Hematopoietic multipotent progenitor cell treated with erythropoietin and hydrocortisone succinate and interleukin-3 and kit ligand, for 8 days (in vitro differentiated cells): ENCODE measurements at regions not wholly inside any gene's neighbourhood (a gene's known extent, or its start where the extent isn't known, plus 50 kb on each side); places are given as distances from the start of the nearest gene placed in this dataset.
"Not testable (repeated sequence)": the region's sequence is repeated elsewhere in the genome, so short reads cannot be mapped to it uniquely, and the experiment has no call there.

Experiments
- DNase-seq: peaks from one replicate; pipeline ENCODE4 v3.0.0-alpha.2; 2015

DNA sequence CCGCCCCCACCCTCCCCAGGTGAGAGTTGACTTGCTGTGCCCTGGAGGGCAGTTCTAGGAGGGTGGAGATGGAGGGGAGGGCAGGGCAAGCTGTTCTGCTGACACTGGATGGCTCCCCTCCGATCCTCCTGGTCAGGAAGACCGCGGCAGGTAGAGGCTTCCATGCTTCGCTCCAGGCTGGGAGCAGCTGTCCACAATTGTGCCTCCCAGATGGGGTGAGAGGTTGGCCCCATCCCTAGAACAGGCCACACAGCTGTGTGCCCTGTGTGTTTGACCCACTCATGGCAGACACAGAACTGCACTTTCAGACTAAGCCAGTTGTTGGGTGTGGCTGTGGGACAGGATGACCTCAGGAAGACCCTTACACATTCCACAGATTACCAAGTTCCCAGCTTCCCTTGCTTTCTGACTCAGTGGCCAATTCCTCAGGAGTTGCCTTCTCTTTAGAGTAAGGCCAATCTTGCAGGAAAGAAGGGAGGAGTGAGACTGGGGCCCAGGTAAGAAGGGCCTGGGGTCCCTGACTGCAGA, 72.1 kb upstream of the HSPA9 start:
- DNase-seq, result no peak

GRCh38 chr5:138646671-138647070, 71.5 kb upstream of the HSPA9 start:
- no peak for DNase-seq

DNA sequence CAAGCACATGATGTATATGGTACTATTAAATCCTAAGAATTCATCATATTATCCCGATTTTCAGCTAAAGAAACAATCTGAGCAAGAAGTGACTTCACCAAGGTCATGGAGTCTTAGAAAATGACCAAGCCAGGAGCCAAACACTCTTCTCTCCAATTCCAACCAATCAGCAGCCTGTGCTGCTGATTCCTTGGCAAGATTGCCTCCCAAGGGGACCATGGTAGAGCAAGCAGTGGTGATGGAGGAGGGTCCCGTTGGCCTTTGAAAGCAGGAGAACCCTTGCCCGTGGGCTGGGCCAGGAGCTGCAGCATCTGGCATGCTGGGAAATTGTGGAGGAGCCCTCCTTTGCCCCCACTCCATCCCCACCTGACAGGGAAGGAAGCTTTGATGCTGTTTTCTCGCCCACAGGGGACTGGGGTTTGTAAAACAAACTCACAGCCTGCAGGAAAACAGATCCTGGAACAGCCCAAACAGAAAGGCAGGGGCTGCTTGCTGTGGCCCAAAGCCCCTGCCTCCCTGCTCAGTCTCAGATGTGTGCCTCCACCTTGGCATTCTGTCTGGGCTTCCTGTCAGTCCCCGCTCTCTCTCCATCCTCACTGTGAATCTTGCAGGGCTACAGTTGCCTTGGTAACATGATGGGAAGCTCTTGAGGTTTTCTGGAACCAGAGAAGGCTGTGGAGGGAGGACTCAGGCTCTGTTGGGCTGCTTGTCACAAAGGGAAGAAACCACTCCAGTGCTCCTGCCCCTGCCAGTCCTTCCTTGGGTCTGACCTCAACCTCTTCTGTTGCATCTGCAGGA, 70.8 kb upstream of the HSPA9 start:
- no peak for DNase-seq

- DNase-seq, result no peak
These were observed 68.0 kb upstream of the HSPA9 start for GRCh38 chr5:138643040-138643791.

- DNase-seq, result peak; percentile 78
These were observed 66.5 kb upstream of the HSPA9 start for GRCh38 chr5:138641547-138642298.

GRCh38 chr5:138640646-138641254, 65.5 kb upstream of the HSPA9 start:
- DNase-seq, result no peak

GRCh38 chr5:138640138-138640537, 64.9 kb upstream of the HSPA9 start:
- no peak for DNase-seq

DNA sequence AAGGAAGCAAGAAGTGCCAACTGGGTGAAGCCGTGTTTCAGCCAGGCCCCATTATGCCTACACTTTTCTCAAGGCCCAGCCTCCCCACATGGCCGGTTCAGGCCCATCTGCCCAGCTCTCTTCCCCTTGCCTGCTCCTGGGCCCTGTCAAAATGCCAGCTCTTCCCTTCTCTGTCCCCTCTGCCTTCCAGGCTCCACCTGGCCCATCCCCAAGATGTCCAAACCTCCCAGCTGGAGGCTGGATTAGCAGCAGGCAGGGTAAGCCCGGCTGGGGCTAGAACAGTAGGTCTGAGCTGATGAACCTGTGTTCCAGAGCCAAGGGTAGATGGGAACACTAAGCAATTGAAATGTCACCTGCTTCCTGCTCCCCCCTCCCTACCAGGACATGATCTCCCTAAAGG, 64.1 kb upstream of the HSPA9 start:
- no peak for DNase-seq

GRCh38 chr5:138637256-138637655, 62.1 kb upstream of the HSPA9 start:
- no peak for DNase-seq

DNA sequence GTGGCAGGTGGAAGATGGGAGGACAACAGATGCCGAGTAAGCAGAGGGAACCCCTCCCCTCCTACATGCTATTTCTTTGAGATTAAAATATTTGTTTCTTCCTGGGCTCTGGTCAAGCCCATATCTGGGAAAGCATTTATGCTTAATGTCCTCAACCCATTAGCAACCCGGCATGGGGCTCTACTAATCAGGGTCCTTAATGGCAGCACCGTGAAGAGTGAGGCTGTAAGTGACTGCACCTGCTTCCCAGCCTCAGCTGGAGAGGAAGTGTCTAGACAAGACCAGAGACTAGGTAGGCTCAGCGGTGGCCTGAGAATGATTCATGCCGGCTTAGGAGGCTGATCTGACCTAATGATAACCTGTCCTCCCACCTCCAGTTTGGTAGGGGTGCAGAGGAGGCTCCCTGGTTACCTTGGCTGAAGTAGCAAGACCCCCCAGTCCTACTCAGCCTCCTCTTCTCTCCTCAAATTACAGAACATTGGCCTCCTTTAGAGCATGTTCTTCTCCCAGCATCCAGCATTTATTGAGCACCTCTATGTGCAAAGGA, 61.3 kb upstream of the HSPA9 start:
- DNase-seq, result no peak

DNA sequence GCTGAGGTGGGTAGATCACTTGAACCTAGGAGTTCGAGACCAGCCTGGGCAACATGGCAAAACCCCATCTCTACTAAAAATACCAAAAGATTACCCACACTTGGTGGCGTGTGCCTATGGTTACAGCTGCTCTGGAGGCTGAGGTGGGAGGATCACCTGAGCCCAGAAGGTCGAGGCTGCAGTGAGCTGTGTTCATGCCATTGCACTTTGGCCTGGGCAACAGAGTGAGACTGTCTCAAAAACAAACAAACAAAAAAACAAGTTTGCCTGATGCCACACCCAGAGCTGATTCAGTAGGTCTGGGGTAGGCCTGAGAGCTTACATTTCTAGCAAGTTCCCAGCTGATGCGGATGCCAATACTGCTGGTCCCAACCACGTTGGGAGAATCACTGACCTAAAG, 60.5 kb upstream of the HSPA9 start:
- no peak for DNase-seq

- DNase-seq, result no peak
These were observed 60.1 kb upstream of the HSPA9 start for GRCh38 chr5:138635265-138635664.

DNA sequence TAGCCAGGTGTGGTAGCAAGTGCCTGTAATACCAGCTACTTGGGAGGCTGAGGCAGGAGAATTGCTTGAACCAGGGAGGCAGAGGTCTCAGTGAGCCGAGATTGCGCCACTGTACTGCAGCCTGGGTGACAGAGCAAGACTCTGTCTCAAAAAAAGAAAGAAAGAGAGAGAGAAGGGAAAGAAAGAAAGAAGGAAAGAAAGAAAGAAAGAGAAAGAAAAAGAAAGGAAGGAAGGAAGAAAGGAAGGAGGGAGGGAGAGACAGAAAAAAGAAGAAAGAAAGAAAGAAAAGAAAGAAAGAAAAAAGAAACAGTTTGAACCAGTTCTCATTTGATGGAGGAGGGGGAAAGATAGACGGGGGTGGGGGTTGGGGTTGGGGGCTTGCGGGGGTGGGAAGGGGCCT, 59.6 kb upstream of the HSPA9 start:
- not testable (repeated sequence) for DNase-seq

GRCh38 chr5:138632900-138633489, 57.8 kb upstream of the HSPA9 start:
- peak; percentile 79 for DNase-seq

DNA sequence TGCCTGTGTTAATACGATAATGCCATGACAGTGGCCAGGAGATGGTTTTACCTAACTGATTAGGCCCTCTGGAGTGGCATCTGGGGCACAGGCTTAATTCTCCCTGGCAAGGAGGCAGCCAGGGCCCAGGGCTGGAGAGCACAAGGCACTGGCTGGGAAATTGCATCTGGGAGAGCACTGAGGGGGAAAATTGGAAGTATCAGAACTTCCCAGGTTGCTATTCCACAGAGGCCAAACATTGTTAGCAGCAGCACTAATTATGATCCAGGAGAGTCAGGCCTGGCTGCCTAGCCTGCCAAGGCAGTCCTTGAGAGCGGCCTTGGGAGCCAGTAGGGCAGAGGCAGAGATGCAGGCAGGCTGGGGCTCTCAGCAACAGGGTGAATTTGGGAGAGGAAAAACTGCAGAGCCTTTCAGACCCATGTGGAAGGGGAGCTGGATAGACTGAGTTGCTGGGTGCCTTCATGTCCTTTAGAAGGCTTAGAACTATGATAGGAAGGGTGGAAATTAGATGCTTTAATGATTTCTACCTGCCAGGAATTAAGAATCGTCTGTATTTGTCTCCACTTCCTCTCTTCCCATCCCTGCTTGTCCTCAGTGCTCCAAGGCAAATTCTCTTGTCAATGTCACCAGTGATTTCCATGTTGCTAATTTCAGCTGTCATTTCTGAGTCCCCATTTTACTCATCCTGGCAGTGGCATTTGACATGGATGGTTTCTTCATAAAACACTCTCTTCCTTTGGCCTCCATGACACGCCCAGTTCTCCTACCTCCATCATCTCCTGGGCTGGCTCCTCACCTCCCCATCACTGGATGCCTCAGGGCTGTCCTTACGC, 56.1 kb upstream of the HSPA9 start:
- DNase-seq, result no peak

DNA sequence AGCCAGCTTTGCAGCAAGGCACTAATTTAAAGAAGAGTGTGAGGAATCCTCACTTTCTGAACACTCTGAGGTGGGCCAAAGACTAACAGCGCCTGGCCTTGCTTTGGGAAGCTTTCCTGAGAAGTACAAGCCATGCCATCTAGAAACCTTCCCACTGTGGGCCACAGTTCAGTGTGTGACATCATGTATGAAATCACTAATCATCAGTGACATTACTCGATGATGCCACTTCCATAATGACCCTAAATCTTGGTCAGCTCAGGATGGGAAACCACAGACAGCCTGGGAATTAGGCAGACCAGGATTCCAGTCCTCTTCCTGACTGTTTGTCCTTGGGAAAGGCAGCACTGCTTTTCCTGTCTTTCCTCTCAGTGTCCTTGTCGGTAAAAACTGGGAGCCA, 54.2 kb upstream of the HSPA9 start:
- DNase-seq, result no peak

DNA sequence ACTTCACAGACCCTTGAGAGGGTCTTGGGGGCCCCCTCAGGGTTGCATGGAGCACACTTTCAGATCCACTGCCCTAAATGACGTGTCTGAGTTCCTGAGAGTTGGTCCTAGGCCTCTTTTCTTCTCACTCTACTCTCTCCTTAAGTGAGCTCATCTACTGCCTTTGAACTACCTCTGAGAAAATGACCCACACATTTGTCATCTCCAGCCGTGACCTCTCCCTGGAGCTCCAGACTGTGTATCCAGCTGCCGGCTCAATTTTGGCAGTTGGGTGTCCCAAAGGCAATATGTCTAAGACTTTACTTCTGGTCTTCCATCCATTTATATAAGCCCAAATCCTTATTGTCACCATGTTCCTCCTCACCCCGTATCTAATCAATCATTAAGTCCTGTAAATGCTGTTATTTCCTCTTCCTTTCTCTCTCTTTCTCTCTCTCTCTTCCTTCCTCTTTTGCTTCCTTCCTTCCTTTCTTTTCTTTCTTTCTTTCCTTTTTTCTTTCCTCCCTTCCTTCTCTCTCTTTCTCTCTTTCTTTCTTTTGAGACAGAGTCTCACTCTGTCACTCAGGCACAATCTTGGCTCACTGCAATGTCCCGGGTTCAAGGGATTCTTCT, 51.2 kb upstream of the HSPA9 start:
- DNase-seq, result no peak

DNA sequence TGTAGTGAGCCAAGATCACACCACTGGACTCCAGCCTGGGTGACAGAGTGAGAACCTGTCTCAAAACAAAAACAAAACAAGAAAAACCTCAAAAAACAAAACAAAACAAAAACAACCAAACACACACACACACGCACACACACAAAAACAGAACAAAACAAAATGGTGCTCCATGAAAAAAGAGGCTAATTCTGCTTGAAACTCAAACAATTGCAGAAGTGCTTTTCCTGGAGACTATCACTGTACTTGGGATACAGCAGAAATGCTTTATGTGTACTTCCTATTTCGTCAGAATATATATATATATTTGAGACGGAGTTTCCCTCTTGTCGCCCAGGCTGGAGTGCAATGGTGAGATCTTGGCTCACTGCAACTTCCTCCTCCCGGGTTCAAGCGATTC, 49.9 kb upstream of the HSPA9 start:
- no peak for DNase-seq
